ENCODE measurements at regions not wholly inside any gene's neighbourhood (a gene's known extent, or its start where the extent isn't known, plus 50 kb on each side); places are given as distances from the start of the nearest gene placed in this dataset.

DNA sequence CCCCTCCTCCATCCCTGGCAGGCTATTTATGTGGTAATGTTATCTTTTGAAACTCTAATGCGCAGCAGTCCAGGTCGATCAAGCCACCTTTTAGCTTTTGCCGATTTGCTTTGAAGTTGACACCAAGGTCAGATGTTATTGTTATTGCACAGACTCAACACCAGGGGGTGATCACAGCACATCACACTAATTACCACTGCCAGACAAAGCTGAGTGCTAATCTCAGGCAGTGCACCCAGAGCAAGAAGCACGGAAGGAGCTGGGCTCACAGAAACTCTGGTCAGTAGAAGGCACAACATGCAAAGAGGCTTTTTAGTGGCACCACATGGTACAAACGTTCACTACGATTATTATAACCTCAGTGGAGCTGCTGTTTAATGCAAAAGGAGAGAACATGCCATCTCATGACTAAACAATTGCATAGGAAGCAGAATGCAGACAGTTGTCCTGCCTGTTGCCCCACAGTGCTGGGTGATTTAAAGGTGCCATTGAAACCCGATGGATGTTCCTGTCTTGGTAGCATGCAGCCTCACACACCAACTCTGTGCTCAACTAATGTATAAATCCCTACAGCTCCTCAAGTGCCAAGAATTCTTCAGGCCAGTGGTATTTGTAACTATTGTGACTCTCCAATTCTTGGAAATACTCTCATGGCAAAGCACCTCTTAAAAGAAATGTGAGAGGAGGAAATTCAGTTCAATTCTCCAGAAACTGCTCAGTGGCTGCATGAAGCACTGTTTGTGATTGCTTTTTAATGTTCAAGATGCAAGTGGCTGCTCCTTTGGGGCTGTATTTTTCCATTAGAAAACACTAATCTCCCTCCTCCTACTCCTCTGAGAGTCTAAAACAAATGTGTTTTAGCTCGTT is 353.9 kb upstream of the DDI1 start:
- TF ChIP-seq CTCF (IDR thresholded peaks at IDR 0.05) = peak; percentile 85
- TF ChIP-seq TCF7L2 (IDR thresholded peaks at IDR 0.05; ENCODE audit: low read depth, low read length) = peak; percentile 97
- TF ChIP-seq POLR2AphosphoS5 (IDR thresholded peaks at IDR 0.05; ENCODE audit: low read depth, low read length) = no peak
- TF ChIP-seq SIN3A (IDR thresholded peaks at IDR 0.05; ENCODE audit: borderline replicate concordance, insufficient read depth, low read depth, low read length) = no peak
